B cell (primary cell): ENCODE measurements at regions not wholly inside any gene's neighbourhood (a gene's known extent, or its start where the extent isn't known, plus 50 kb on each side); places are given as distances from the start of the nearest gene placed in this dataset.

ENCODE experiments used
- ATAC-seq: fragments of 200-7000 bp; cut with Tn5 transposase; one replicate; pipeline ENCODE4 v1.10.0; 2021; ENCODE audit warnings: low read depth, mild to moderate bottlenecking, moderate number of reproducible peaks, moderate library complexity
- CTCF ChIA-PET: fragments of 350-600 bp; sonication (Branson Sonifier 250); formaldehyde crosslinking; loops from one replicate; lab custom pipeline; 2021; ENCODE audit warnings: antibody characterized with exemption, inconsistent platforms; lab: Charles Lee
- POLR2A ChIA-PET: fragments of 350-600 bp; sonication (Branson Sonifier 250); formaldehyde crosslinking; loops from one replicate; lab custom pipeline; 2021; ENCODE audit warnings: antibody characterized with exemption; lab: Charles Lee
- DNase-seq: peaks from one replicate; pipeline ENCODE4 v3.0.0; 2013
- H2AFZ ChIP-seq: 2 replicates; pipeline ENCODE4 v1.6.1; 2012; ENCODE audit warnings: mild to moderate bottlenecking, low read depth, low read length; ENCODE audit not compliant: insufficient read depth, poor library complexity, severe bottlenecking
- H3K27ac ChIP-seq, 2 donors: 1 replicate in 1 of 2; 2 replicates in 1 of 2; pipeline ENCODE4 v1.5.1; 2012 to 2013; ENCODE audit warnings: low read length in 2 of 2, mild to moderate bottlenecking in 2 of 2, moderate library complexity in 1 of 2
- H3K27me3 ChIP-seq, 4 experiments: fragments of 200-600 bp in 1 of 4; sonication (generic) in 1 of 4; replicated peaks in 1 of 4; 1 replicate in 2 of 4; 2 replicates in 2 of 4; pipeline versions ENCODE4 v1.6.1 to v1.7.0; 2013 to 2016; ENCODE audit warnings: low read length in 3 of 4, mild to moderate bottlenecking in 2 of 4, mixed read lengths in 1 of 4, moderate library complexity in 1 of 4; ENCODE audit not compliant: insufficient read depth in 4 of 4, control insufficient read depth in 3 of 4; ENCODE audit errors: control extremely low read depth in 1 of 4
- H3K36me3 ChIP-seq, 2 experiments: replicated peaks in 1 of 2; 1 replicate in 1 of 2; 2 replicates in 1 of 2; pipeline versions ENCODE4 v1.6.1 to v1.7.1; 2013; ENCODE audit warnings: low read length in 1 of 2; ENCODE audit not compliant: insufficient read depth in 2 of 2, control insufficient read depth in 1 of 2; ENCODE audit errors: control extremely low read depth in 1 of 2, extremely low read depth in 1 of 2
- H3K4me1 ChIP-seq, 2 donors: fragments of 200-600 bp in 1 of 2; sonication (generic) in 1 of 2; 1 replicate in 1 of 2; 2 replicates in 1 of 2; pipeline versions ENCODE4 v1.5.1 to v1.6.1; 2013 to 2017; ENCODE audit warnings: low read length in 2 of 2; ENCODE audit not compliant: control insufficient read depth in 2 of 2, insufficient read depth in 2 of 2
- H3K4me2 ChIP-seq: replicated peaks from 2 replicates; pipeline ENCODE3; 2012; ENCODE audit warnings: mild to moderate bottlenecking, low read depth, low read length; ENCODE audit not compliant: poor library complexity, severe bottlenecking
- H3K4me3 ChIP-seq, 5 experiments: fragments of 200-600 bp in 1 of 5; sonication (generic) in 1 of 5; 1 replicate in 3 of 5; 2 replicates in 2 of 5; pipeline versions ENCODE4 v1.5.1 to v1.7.0; 2011 to 2016; ENCODE audit warnings: low read length in 4 of 5, mild to moderate bottlenecking in 4 of 5, low read depth in 2 of 5, control low read depth in 1 of 5, moderate library complexity in 1 of 5; ENCODE audit not compliant: insufficient read depth in 1 of 5; ENCODE audit errors: control extremely low read depth in 1 of 5, extremely low read depth in 1 of 5
- H3K79me2 ChIP-seq: fragments of 200-600 bp; sonication (generic); one replicate; pipeline ENCODE4 v1.6.0; 2016; ENCODE audit warnings: low read length; ENCODE audit not compliant: control insufficient read depth, insufficient read depth
- H3K9ac ChIP-seq: fragments of 200-600 bp; sonication (generic); 2 replicates; pipeline ENCODE4 v1.6.1; 2017; ENCODE audit warnings: mild to moderate bottlenecking, low read length, moderate library complexity
- H3K9me3 ChIP-seq, 3 donors: one replicate each; pipeline versions ENCODE4 v1.6.1 to v1.7.1; 2013; ENCODE audit warnings: low read length in 2 of 3; ENCODE audit not compliant: control insufficient read depth in 2 of 3, insufficient read depth in 1 of 3; ENCODE audit errors: control extremely low read depth in 1 of 3
- H4K20me1 ChIP-seq: 2 replicates; pipeline ENCODE4 v1.6.0; 2012; ENCODE audit warnings: mild to moderate bottlenecking, low read length; ENCODE audit not compliant: insufficient read depth, control insufficient read depth, poor library complexity, severe bottlenecking
- H3K27ac Mint-ChIP-seq: one replicate; pipeline ENCODE4 v1.8.0; 2021; ENCODE audit warnings: mixed read lengths
- H3K27me3 Mint-ChIP-seq: one replicate; pipeline ENCODE4 v1.8.0; 2021; ENCODE audit warnings: mixed read lengths
- H3K4me1 Mint-ChIP-seq: one replicate; pipeline ENCODE4 v1.8.0; 2021; ENCODE audit warnings: mixed read lengths
- H3K4me3 Mint-ChIP-seq: one replicate; pipeline ENCODE4 v1.8.0; 2021; ENCODE audit warnings: mixed read lengths
- H3K9me3 Mint-ChIP-seq: one replicate; pipeline ENCODE4 v1.8.0; 2022; ENCODE audit warnings: mixed read lengths; ENCODE audit not compliant: insufficient read depth
- EZH2 ChIP-seq: IDR thresholded peaks from 2 replicates; pipeline ENCODE4 v1.6.1; 2012; ENCODE audit warnings: borderline replicate concordance, low read depth, mild to moderate bottlenecking, moderate library complexity, low read length; ENCODE audit not compliant: insufficient read depth, poor library complexity, severe bottlenecking
- WGBS: methylation state at CpG from one replicate; pipeline ENCODE4 v1.1.5; 2013; ENCODE audit warnings: missing lambda C conversion rate; ENCODE audit not compliant: insufficient coverage; 5-methylcytosine and 5-hydroxymethylcytosine counted together
- intact Hi-C: fragments of 100-400 bp; cut with micrococcal nuclease; formaldehyde crosslinking; loops from one replicate; pipeline ENCODE4 v1.10.0; 2022
- TF ChIP-seq, protein P1 (sequence below): fragments of 200-600 bp; IDR thresholded peaks from one replicate; pipeline ENCODE4 v1.8.0; 2022; ENCODE audit warnings: antibody characterized with exemption, mild to moderate bottlenecking

- Histone ChIP-seq H3K9me3 (no peaks in the 10 kb centered on the region), H3K27me3 (peaks cover 0 to 8% (median 0%) of the 10 kb centered on the region in 4 experiments), H3K36me3 (no peaks in the 10 kb centered on the region), H3K27ac (no peak overlapping the region), H4K20me1 (no peaks in the 10 kb centered on the region), H2AFZ (no peak overlapping the region), H3K4me1 (no peaks in the 10 kb centered on the region), H3K9ac (no peak overlapping the region), H3K4me2 (no peak overlapping the region), H3K4me3 (no peak overlapping the region), H3K79me2 (no peaks in the 10 kb centered on the region)
- intact Hi-C loops: no loop called here
- DNase-seq (no peak), ATAC-seq (no peak)
- TF ChIP-seq, protein P1, sequence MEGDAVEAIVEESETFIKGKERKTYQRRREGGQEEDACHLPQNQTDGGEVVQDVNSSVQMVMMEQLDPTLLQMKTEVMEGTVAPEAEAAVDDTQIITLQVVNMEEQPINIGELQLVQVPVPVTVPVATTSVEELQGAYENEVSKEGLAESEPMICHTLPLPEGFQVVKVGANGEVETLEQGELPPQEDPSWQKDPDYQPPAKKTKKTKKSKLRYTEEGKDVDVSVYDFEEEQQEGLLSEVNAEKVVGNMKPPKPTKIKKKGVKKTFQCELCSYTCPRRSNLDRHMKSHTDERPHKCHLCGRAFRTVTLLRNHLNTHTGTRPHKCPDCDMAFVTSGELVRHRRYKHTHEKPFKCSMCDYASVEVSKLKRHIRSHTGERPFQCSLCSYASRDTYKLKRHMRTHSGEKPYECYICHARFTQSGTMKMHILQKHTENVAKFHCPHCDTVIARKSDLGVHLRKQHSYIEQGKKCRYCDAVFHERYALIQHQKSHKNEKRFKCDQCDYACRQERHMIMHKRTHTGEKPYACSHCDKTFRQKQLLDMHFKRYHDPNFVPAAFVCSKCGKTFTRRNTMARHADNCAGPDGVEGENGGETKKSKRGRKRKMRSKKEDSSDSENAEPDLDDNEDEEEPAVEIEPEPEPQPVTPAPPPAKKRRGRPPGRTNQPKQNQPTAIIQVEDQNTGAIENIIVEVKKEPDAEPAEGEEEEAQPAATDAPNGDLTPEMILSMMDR: no peak
- no peak for TF ChIP-seq EZH2
- no peaks in the 10 kb centered on the region for H3K27me3 Mint-ChIP-seq
- no peak overlapping the region for H3K27ac Mint-ChIP-seq
- CTCF ChIA-PET: no interaction called here
- 94% methylated on average over 2 of the region's 5 CpGs for WGBS
- POLR2A ChIA-PET: no interaction called here
- no peak overlapping the region for H3K4me3 Mint-ChIP-seq
- peaks cover 3% of the 10 kb centered on the region for H3K9me3 Mint-ChIP-seq
- H3K4me1 Mint-ChIP-seq: no peaks in the 10 kb centered on the region
Measured at GRCh38 chr3:59506191-59506590, 456.4 kb upstream of the CFAP20DC start.

GRCh38 chr3:59503441-59503840, 453.6 kb upstream of the CFAP20DC start:
- POLR2A ChIA-PET: no interaction called here
- WGBS: no CpG with 5 or more reads among the region's 3 CpGs
- H3K4me3 Mint-ChIP-seq: no peak overlapping the region

More at GRCh38 chr3:59503441-59503840, 453.6 kb upstream of the CFAP20DC start:
- no peaks in the 10 kb centered on the region for H4K20me1 ChIP-seq
- TF ChIP-seq, protein P1: no peak
- no peak for TF ChIP-seq EZH2
- no peak overlapping the region for H3K9ac ChIP-seq
- H3K27ac Mint-ChIP-seq: no peak overlapping the region
- no peaks in the 10 kb centered on the region for H3K79me2 ChIP-seq
- H3K9me3 Mint-ChIP-seq: peaks cover 3% of the 10 kb centered on the region
- H3K27me3 ChIP-seq: peaks cover 0 to 5% (median 0%) of the 10 kb centered on the region in 4 experiments
- H3K4me3 ChIP-seq: no peak overlapping the region
- DNase-seq: no peak
- CTCF ChIA-PET: no interaction called here
- H3K27ac ChIP-seq: no peak overlapping the region
- no peaks in the 10 kb centered on the region for H3K36me3 ChIP-seq
- no peak overlapping the region for H3K4me2 ChIP-seq
- intact Hi-C loops: no loop called here
- no peaks in the 10 kb centered on the region for H3K4me1 ChIP-seq
- no peak for ATAC-seq
- no peaks in the 10 kb centered on the region for H3K9me3 ChIP-seq
- H3K4me1 Mint-ChIP-seq: no peaks in the 10 kb centered on the region
- no peak overlapping the region for H2AFZ ChIP-seq
- peaks cover 3% of the 10 kb centered on the region for H3K27me3 Mint-ChIP-seq
